Endothelial cell of umbilical vein (primary cell): ENCODE measurements at regions not wholly inside any gene's neighbourhood (a gene's known extent, or its start where the extent isn't known, plus 50 kb on each side); places are given as distances from the start of the nearest gene placed in this dataset.
"Not testable (repeated sequence)": the region's sequence is repeated elsewhere in the genome, so short reads cannot be mapped to it uniquely, and the experiment has no call there.

Experiments
- EZH2 ChIP-seq: IDR thresholded peaks from 2 replicates; pipeline ENCODE4 v1.6.1; 2012; ENCODE audit warnings: borderline replicate concordance, low read depth, mild to moderate bottlenecking, moderate library complexity, low read length, inconsistent platforms; ENCODE audit not compliant: severe bottlenecking
- FOS ChIP-seq: IDR thresholded peaks from 2 replicates; pipeline ENCODE4 v1.6.1; 2011; ENCODE audit warnings: mild to moderate bottlenecking, low read length, moderate library complexity, borderline replicate concordance; ENCODE audit not compliant: insufficient read depth
- MYC ChIP-seq: IDR thresholded peaks from one replicate; pipeline ENCODE4 v1.6.1; 2011; ENCODE audit warnings: mild to moderate bottlenecking, low read depth, low read length
- POLR2A ChIP-seq: IDR thresholded peaks from 2 replicates; pipeline ENCODE4 v1.6.1; 2012; ENCODE audit warnings: low read depth, mild to moderate bottlenecking, control low read depth, low read length
- POLR2AphosphoS5 ChIP-seq: IDR thresholded peaks from 2 replicates; pipeline ENCODE4 v1.6.1; 2012; ENCODE audit warnings: low read depth, mild to moderate bottlenecking, control low read depth, low read length, moderate library complexity; ENCODE audit not compliant: insufficient read depth
- TF ChIP-seq, protein P1 (sequence below), 2 donors: IDR thresholded peaks; 1 replicate in 1 of 2; 2 replicates in 1 of 2; pipeline ENCODE4 v1.5.1; 2011; ENCODE audit warnings: low read length in 2 of 2, mild to moderate bottlenecking in 2 of 2, moderate library complexity in 2 of 2, control low read depth in 1 of 2, inconsistent platforms in 1 of 2, low read depth in 1 of 2; ENCODE audit not compliant: insufficient read depth in 1 of 2; ENCODE audit errors: extremely low read depth in 1 of 2
- TF ChIP-seq, protein P2 (sequence below): IDR thresholded peaks from 2 replicates; pipeline ENCODE4 v1.6.1; 2011; ENCODE audit not compliant: insufficient read depth, insufficient read length

DNA sequence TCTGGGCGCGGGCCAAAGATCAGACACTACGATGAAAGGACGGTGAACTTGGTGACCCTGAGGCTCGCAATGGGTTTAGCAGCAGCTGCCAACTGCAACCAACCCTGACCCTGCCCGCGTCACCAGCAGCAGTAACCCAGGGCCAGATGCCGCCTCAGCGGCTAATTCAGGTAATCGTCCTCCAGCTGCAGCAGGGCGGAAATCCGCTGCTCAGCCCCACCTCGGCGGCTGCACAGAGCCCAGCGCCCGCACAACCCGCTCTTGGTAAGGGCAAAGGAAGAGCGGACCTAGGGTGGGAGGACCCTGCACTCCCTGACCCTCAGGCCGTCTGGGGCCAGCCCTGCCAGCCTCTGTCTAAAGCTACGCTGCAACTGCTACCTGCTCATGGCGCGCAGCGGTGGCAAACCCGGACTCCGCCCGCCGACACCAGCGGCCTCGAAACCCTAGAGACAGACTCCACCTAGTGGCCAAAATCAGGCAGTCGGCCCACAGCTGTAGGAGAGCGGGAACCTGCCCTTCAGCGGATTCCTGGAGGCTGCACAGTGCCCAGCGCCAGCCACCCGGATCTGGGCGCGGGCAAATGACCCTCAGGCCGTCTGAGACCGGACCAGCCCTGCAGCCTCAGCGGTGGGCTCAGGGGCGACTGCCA is 87.5 kb downstream of the POTEB3 start:
- TF ChIP-seq, protein P1, sequence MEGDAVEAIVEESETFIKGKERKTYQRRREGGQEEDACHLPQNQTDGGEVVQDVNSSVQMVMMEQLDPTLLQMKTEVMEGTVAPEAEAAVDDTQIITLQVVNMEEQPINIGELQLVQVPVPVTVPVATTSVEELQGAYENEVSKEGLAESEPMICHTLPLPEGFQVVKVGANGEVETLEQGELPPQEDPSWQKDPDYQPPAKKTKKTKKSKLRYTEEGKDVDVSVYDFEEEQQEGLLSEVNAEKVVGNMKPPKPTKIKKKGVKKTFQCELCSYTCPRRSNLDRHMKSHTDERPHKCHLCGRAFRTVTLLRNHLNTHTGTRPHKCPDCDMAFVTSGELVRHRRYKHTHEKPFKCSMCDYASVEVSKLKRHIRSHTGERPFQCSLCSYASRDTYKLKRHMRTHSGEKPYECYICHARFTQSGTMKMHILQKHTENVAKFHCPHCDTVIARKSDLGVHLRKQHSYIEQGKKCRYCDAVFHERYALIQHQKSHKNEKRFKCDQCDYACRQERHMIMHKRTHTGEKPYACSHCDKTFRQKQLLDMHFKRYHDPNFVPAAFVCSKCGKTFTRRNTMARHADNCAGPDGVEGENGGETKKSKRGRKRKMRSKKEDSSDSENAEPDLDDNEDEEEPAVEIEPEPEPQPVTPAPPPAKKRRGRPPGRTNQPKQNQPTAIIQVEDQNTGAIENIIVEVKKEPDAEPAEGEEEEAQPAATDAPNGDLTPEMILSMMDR (IDR thresholded peaks at IDR 0.05; ENCODE audit: extremely low read depth in 1 of 2, insufficient read depth in 1 of 2, low read depth in 1 of 2, low read length in 2 of 2), result not testable (repeated sequence)
- TF ChIP-seq, protein P2, sequence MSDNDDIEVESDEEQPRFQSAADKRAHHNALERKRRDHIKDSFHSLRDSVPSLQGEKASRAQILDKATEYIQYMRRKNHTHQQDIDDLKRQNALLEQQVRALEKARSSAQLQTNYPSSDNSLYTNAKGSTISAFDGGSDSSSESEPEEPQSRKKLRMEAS, result not testable (repeated sequence)
- not testable (repeated sequence) for TF ChIP-seq POLR2A, EZH2, MYC, POLR2AphosphoS5, FOS
